Chondrocyte (in vitro differentiated cells): ENCODE measurements at regions not wholly inside any gene's neighbourhood (a gene's known extent, or its start where the extent isn't known, plus 50 kb on each side); places are given as distances from the start of the nearest gene placed in this dataset.

Source experiments
- DNase-seq: peaks from one replicate; pipeline ENCODE4 v3.0.0; 2021; ENCODE audit warnings: mixed read lengths, low spot score
- H3K27ac Mint-ChIP-seq: one replicate; pipeline ENCODE4 v1.8.0; 2021; ENCODE audit warnings: mild to moderate bottlenecking, moderate library complexity, mixed read lengths; ENCODE audit not compliant: unreplicated experiment
- H3K27me3 Mint-ChIP-seq: 2 replicates; pipeline ENCODE4 v1.8.0; 2021; ENCODE audit warnings: low read depth, mixed read lengths
- H3K36me3 Mint-ChIP-seq: 2 replicates; pipeline ENCODE4 v1.8.0; 2021; ENCODE audit warnings: low read depth, mixed read lengths
- H3K4me1 Mint-ChIP-seq: 2 replicates; pipeline ENCODE4 v1.8.0; 2021; ENCODE audit warnings: low read depth, mild to moderate bottlenecking, mixed read lengths
- H3K4me3 Mint-ChIP-seq: one replicate; pipeline ENCODE4 v1.8.0; 2021; ENCODE audit warnings: mild to moderate bottlenecking, moderate library complexity, mixed read lengths; ENCODE audit not compliant: unreplicated experiment
- H3K9me3 Mint-ChIP-seq: 2 replicates; pipeline ENCODE4 v1.8.0; 2021; ENCODE audit warnings: low read depth, mixed read lengths
- TF ChIP-seq, protein P1 (sequence below): fragments of 200-600 bp; sonication (generic); IDR thresholded peaks from 2 replicates; pipeline ENCODE4 v1.5.0; 2021; ENCODE audit warnings: antibody characterized with exemption, mild to moderate bottlenecking, moderate library complexity

DNA sequence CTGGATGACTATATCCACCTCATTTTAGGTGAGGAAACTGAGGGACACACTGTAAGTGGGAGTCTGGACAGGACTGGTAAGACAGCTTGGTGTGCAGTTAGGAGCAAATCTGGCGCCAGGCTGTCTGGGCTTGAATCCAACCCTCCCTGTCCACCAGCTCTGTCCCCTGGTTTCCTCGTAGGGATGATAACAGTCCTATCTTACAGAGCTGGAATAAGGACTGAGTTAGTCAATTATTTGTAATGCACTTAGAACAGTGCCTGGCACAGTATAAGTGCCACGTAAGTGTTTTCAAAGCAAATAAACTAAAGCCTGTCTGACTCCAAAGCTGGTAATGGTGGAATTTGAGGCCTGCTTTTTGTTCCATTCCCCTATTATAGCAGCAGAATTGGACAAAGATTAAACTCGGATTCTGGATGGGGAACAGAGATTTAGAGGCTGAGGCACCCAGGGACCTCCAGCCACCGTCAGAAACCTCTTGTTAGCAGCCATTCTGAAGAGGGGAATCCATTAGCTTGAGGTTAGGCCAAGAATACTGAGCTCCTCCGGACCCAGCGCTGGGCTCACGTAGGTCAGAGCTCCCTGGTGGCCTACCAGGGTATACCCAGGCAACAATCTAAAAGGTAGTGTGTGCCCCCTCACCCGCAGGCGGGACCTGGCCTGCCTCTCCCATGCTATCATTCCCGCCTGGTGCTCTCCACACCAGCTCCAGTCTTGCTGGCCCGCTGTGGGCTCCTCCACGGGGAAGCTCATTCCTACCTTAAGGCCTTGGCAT is 102.1 kb downstream of the UCHL1 start:
- H3K27ac Mint-ChIP-seq = no peak overlapping the region
- H3K27me3 Mint-ChIP-seq = peaks cover 8% of the 10 kb centered on the region
- TF ChIP-seq, protein P1, sequence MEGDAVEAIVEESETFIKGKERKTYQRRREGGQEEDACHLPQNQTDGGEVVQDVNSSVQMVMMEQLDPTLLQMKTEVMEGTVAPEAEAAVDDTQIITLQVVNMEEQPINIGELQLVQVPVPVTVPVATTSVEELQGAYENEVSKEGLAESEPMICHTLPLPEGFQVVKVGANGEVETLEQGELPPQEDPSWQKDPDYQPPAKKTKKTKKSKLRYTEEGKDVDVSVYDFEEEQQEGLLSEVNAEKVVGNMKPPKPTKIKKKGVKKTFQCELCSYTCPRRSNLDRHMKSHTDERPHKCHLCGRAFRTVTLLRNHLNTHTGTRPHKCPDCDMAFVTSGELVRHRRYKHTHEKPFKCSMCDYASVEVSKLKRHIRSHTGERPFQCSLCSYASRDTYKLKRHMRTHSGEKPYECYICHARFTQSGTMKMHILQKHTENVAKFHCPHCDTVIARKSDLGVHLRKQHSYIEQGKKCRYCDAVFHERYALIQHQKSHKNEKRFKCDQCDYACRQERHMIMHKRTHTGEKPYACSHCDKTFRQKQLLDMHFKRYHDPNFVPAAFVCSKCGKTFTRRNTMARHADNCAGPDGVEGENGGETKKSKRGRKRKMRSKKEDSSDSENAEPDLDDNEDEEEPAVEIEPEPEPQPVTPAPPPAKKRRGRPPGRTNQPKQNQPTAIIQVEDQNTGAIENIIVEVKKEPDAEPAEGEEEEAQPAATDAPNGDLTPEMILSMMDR = peak; percentile 16
- H3K9me3 Mint-ChIP-seq = peaks cover 6% of the 10 kb centered on the region
- H3K4me3 Mint-ChIP-seq = no peak overlapping the region
- no peaks in the 10 kb centered on the region for H3K36me3 Mint-ChIP-seq
- peaks cover 24% of the 10 kb centered on the region for H3K4me1 Mint-ChIP-seq
- no peak for DNase-seq

DNA sequence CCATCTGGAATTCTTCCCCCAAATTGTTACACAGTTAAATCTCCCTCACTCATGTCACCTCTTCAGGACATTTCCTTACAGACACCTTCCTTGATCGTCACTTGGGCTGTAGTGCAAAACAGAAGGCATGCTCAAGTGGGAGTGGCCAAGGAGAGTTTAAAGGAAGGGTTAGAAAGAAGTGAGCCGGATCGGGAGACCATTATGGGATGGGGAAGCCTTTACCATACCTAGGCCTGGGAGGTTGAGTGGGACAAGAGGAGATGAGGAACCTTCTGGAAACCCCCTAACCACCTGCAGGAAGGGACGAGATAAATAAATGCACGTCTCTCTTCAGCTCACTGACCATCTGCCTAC is 102.7 kb downstream of the UCHL1 start:
- TF ChIP-seq, protein P1 = no peak
- Mint-ChIP-seq H3K36me3 (no peaks in the 10 kb centered on the region), H3K9me3 (peaks cover 3% of the 10 kb centered on the region), H3K4me1 (peaks cover 24% of the 10 kb centered on the region), H3K4me3 (no peak overlapping the region), H3K27me3 (peaks cover 8% of the 10 kb centered on the region), H3K27ac (no peak overlapping the region)
- no peak for DNase-seq

DNA sequence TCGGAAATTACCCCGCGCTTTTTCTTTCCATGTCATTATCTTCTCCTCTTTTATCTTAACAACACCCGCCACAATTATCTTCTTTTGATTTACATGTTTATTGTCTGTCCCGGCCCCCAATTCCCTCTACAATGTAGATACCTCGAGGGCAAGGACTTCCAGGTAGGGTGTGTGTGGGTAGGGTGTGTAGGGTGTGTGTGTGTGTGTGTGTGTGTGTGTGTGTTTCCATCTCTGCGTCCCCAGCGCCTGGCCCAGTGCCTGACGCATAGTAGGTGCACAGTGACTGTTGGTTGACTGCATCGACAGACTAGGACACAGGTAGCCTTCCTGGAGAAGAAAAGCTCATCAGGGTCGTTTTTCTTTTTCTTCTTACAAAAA is 103.1 kb downstream of the UCHL1 start:
- no peak overlapping the region for H3K27ac Mint-ChIP-seq
- H3K36me3 Mint-ChIP-seq = no peaks in the 10 kb centered on the region
- no peaks in the 10 kb centered on the region for H3K9me3 Mint-ChIP-seq
- TF ChIP-seq, protein P1 = no peak
- H3K4me1 Mint-ChIP-seq = peaks cover 24% of the 10 kb centered on the region
- peak overlapping the region; percentile 35 for H3K4me3 Mint-ChIP-seq
- H3K27me3 Mint-ChIP-seq = peaks cover 10% of the 10 kb centered on the region
- DNase-seq = no peak

DNA sequence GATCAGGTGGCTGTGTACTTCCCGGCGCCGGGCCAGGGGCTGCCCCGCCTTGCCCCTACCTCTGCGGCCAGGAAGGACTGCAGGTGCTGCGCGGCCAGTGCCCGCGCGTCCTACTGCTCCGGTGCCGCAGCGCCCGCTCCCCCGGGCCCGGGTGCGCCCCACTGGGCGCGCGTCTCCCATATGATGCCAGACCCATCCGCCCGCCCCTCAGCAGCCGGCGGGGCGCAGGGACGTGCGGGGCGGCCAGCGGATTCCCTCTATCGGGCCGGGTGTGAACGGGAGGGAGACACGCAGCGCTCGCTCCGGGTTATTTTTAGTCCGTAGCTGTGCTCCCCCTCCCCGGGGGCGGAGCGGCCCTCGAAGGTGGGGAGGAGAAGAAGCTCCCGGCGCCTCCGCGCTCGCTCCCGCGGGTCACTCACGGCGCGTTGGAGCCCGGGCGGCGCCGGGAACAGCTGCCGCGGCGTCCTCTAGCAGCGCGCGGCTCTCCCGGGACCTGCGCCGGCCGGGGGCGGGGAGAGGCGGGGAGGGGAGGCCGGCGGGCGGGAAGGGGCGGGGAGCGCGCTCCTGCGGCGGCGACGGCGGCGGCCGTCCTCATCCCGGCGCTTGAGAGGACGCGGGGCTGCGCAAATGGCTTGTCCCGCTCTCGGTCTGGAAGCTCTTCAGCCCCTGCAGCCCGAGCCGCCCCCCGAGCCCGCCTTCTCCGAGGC is 103.6 kb downstream of the UCHL1 start:
- TF ChIP-seq, protein P1 = no peak
- Mint-ChIP-seq H3K4me3 (peak overlapping the region; percentile 71), H3K36me3 (no peaks in the 10 kb centered on the region), H3K27ac (no peak overlapping the region), H3K27me3 (peaks cover 13% of the 10 kb centered on the region), H3K9me3 (no peaks in the 10 kb centered on the region), H3K4me1 (peaks cover 24% of the 10 kb centered on the region)
- DNase-seq = no peak

DNA sequence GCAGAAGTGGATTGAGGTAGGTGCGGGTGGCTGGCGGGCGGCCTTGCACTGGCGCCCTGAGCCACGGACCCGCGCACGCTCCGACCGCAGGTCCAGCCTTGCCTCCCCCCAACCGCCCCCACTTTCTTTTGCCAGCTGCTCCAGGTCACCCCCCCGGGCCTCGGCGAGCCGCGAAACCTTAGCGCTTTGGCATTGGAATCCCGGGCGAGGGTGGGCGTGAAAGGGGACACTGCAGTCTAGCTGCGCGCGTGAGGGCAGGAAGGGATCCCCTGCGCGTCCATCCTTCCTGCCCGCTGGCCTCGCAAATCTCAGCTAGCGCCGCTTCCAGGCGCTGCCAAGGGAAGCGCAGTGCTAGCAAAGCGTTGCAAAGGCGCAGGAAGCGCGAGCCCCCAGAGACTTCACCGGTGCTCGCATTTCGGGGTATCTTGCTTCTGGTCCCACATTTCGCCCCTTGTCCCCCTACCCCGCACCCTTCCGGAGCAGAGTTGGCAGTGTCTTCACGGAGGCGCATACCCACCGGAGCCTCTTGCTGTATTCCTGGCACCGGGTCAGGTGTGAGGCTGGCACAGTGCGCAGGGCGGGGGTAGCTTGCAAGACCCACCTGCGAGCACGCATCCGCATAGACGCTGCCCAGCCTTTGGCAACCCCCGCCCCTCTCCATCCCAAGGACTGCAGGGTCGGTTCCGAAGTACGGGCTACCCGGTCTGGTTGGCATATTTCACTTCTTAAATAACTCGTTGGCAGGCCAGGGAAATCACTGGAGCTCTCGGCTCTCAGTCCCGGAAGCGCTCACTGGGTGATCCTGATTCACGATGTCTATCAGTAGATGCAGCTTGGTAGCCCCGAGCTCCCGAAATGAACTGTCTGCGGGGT is 104.4 kb downstream of the UCHL1 start:
- H3K36me3 Mint-ChIP-seq = no peaks in the 10 kb centered on the region
- no peak for DNase-seq
- no peaks in the 10 kb centered on the region for H3K9me3 Mint-ChIP-seq
- H3K4me1 Mint-ChIP-seq = peaks cover 24% of the 10 kb centered on the region
- H3K4me3 Mint-ChIP-seq = peak overlapping the region; percentile 71
- TF ChIP-seq, protein P1 = no peak
- H3K27me3 Mint-ChIP-seq = peaks cover 19% of the 10 kb centered on the region
- H3K27ac Mint-ChIP-seq = no peak overlapping the region
